ENCODE measurements at regions not wholly inside any gene's neighbourhood (a gene's known extent, or its start where the extent isn't known, plus 50 kb on each side); places are given as distances from the start of the nearest gene placed in this dataset.

DNA sequence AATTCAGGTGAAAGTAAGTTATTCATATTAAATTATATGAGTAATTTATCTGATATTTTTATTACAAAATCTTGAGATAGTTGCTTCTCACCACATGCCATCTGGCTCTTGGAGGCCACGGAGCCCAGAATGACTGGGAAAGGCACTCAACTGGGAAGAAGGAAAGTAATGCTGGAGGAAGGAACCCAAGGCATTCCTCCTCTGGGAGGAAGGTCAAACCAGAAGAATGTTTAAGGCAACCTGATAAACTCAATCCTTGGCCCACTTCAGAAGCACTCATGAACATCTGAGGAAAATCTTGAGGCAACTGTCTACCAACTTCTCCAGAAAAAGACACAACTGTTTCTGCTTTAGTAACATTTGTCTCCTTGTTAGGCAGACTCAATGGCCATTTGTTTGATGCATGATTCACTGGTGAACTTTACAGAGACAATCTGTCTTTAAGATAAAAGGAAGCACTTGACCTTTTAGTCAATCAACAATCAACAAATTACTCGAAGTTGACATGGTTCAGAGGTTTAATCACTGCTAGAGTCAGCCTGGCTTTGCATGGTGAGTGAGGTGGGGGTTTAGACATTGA lies 261.4 kb upstream of the MME start:
- TF ChIP-seq POLR2A (IDR thresholded peaks at IDR 0.05): no peak
- TF ChIP-seq, protein P1, sequence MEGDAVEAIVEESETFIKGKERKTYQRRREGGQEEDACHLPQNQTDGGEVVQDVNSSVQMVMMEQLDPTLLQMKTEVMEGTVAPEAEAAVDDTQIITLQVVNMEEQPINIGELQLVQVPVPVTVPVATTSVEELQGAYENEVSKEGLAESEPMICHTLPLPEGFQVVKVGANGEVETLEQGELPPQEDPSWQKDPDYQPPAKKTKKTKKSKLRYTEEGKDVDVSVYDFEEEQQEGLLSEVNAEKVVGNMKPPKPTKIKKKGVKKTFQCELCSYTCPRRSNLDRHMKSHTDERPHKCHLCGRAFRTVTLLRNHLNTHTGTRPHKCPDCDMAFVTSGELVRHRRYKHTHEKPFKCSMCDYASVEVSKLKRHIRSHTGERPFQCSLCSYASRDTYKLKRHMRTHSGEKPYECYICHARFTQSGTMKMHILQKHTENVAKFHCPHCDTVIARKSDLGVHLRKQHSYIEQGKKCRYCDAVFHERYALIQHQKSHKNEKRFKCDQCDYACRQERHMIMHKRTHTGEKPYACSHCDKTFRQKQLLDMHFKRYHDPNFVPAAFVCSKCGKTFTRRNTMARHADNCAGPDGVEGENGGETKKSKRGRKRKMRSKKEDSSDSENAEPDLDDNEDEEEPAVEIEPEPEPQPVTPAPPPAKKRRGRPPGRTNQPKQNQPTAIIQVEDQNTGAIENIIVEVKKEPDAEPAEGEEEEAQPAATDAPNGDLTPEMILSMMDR (IDR thresholded peaks at IDR 0.05): no peak
